Mucosa of descending colon (tissue), 3 donors: ENCODE measurements at regions not wholly inside any gene's neighbourhood (a gene's known extent, or its start where the extent isn't known, plus 50 kb on each side); places are given as distances from the start of the nearest gene placed in this dataset.
A peak's percentile ranks its signal among the peaks of the same experiment; 100 is the strongest.

ENCODE experiments used
- ATAC-seq: fragments of 200-7000 bp; cut with Tn5 transposase; one replicate; pipeline ENCODE4 v1.9.1; 2020; ENCODE audit warnings: mild to moderate bottlenecking, moderate library complexity
- DNase-seq, 3 donors: peaks; one replicate each; pipeline ENCODE4 v3.0.0-alpha.2; 2020
- H3K36me3 ChIP-seq: fragments of 200-600 bp; one replicate; pipeline ENCODE4 v1.8.0; 2021; ENCODE audit warnings: low read depth, mild to moderate bottlenecking
- H3K4me1 ChIP-seq: fragments of 200-600 bp; one replicate; pipeline ENCODE4 v1.8.0; 2021; ENCODE audit warnings: low read depth, mild to moderate bottlenecking
- H3K4me3 ChIP-seq: fragments of 200-600 bp; one replicate; pipeline ENCODE4 v1.8.0; 2021; ENCODE audit warnings: mild to moderate bottlenecking
- H3K9me3 ChIP-seq: fragments of 200-600 bp; one replicate; pipeline ENCODE4 v1.8.0; 2021; ENCODE audit warnings: mild to moderate bottlenecking
- intact Hi-C, 2 donors: fragments of 100-400 bp; cut with DNase I in 1 of 2; cut with micrococcal nuclease in 1 of 2; formaldehyde crosslinking; loops; one replicate each; pipeline versions ENCODE4 v1.11.0 to v1.11.1; 2022; cut with DNase I, micrococcal nuclease
- TF ChIP-seq, protein P1 (sequence below): fragments of 200-600 bp; IDR thresholded peaks from one replicate; pipeline ENCODE4 v1.8.0; 2022; ENCODE audit warnings: antibody characterized with exemption, mild to moderate bottlenecking
- donor health status: DM: no; HTN: no; CAD: no; lungs with moderate emphysema.
- donor health status: DM: no; HTN: no; CAD: no.
- donor health status: DM: no; HTN: yes; CAD: no.

DNA sequence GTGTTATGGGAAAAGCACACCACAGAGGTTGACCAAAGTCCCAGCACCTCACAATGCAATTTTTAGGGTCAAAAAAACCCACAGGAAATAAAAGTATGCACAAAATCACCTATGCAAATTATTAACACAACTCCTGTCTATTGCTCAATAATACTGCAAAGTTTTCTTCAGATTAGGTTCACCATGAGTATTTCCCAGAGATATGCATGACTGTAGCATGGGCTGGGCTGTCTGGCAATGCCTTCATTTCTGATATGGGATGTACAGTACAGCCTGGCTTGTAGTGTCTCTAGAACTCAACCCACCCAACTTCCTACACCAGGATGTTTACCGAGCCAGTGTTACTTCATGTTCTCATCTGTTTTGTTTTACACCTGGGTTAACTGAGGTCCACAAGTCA is 698.7 kb upstream of the ARGLU1 start:
- H3K9me3 ChIP-seq, result no peaks in the 10 kb centered on the region
- no peak for DNase-seq
- TF ChIP-seq, protein P1, sequence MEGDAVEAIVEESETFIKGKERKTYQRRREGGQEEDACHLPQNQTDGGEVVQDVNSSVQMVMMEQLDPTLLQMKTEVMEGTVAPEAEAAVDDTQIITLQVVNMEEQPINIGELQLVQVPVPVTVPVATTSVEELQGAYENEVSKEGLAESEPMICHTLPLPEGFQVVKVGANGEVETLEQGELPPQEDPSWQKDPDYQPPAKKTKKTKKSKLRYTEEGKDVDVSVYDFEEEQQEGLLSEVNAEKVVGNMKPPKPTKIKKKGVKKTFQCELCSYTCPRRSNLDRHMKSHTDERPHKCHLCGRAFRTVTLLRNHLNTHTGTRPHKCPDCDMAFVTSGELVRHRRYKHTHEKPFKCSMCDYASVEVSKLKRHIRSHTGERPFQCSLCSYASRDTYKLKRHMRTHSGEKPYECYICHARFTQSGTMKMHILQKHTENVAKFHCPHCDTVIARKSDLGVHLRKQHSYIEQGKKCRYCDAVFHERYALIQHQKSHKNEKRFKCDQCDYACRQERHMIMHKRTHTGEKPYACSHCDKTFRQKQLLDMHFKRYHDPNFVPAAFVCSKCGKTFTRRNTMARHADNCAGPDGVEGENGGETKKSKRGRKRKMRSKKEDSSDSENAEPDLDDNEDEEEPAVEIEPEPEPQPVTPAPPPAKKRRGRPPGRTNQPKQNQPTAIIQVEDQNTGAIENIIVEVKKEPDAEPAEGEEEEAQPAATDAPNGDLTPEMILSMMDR, result no peak
- H3K4me3 ChIP-seq, result no peak overlapping the region
- intact Hi-C loops, result no loop called here
- no peak for ATAC-seq
- H3K36me3 ChIP-seq, result no peaks in the 10 kb centered on the region
- H3K4me1 ChIP-seq, result no peaks in the 10 kb centered on the region

DNA sequence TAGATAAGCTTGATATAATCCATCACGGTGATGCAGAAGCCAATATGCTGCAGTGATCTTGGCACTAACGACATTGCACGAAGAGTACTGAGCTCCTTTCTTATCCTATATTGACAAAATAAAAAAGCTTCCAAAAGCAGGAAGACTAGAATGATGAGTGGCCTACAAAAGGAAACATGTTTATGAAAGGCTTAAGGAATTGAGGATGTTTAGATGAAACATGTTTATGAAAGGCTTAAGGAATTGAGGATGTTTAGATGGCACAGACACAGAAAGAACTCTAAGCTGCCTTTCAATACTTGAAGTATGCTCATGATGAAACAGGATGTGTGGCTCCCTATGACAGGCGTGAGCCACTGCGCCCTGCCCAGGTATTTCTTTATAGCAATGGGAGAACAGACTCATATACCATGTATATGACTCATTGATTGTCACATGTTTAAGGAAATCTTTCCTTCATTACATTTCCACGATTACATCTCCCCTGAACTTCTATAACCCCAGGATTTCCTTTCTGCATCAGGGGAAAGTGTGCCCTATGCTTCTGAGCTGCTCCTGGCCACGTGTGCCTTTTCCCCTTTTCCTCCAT is 690.8 kb upstream of the ARGLU1 start:
- intact Hi-C loops, result no loop called here
- Histone ChIP-seq H3K36me3 (no peaks in the 10 kb centered on the region), H3K4me1 (no peaks in the 10 kb centered on the region), H3K4me3 (no peak overlapping the region), H3K9me3 (no peaks in the 10 kb centered on the region)
- TF ChIP-seq, protein P1, result no peak
- ATAC-seq, result peak; percentile 32
- DNase-seq, result no peak

GRCh38 chr13:107254392-107254791 is 686.5 kb upstream of the ARGLU1 start:
- intact Hi-C loops, result no loop called here
- TF ChIP-seq, protein P1, result no peak
- no peak for ATAC-seq

DNA sequence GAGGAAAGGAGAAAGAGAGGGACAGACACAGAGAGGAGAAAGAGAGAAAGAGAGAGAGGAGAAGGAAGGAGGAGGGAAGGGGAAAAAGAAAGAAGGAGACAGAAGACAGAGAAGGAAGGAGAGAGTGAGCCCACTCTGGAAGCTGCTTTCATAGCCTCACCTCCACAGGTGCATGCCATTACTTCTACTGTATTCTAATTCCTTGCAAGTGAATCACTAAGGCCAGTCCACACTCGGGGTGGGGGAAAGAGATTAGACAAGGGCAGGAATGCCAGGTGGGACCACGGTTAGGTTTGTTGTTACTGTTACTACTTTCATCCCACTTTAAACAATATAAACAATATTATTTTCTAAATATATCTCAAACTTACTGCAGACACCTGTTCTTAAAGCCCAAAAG is 684.5 kb upstream of the ARGLU1 start:
- DNase-seq (no peak), ATAC-seq (no peak)
- TF ChIP-seq, protein P1, result no peak
- Histone ChIP-seq H3K4me1 (no peaks in the 10 kb centered on the region), H3K4me3 (no peak overlapping the region), H3K36me3 (no peaks in the 10 kb centered on the region), H3K9me3 (no peaks in the 10 kb centered on the region)
- intact Hi-C loops, result no loop called here

More at GRCh38 chr13:107254392-107254791, 686.5 kb upstream of the ARGLU1 start:
- H3K36me3 ChIP-seq, result no peaks in the 10 kb centered on the region
- H3K9me3 ChIP-seq, result no peaks in the 10 kb centered on the region
- H3K4me3 ChIP-seq, result no peak overlapping the region
- no peaks in the 10 kb centered on the region for H3K4me1 ChIP-seq
- DNase-seq, result no peak

DNA sequence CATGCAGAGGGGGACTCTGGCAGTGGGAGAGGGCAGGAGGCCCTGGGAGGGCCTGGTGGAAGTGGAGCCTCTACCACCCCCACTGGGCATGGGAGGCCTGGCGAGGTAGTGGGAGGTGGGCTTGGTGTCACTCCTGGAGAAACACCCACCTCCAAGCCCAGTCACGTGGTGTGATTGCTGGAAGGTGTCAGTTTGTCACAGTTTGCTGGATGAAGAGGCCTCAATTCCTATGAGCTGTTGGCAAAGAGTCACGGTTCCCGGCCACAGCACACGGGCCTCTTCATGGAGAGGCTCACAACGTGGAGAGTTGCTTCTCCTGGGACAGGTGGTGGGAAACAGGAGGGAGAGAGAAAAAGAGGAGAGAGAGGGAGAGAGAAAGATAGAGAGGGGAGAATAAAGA is 684.1 kb upstream of the ARGLU1 start:
- DNase-seq (no peak), ATAC-seq (no peak)
- H3K36me3 ChIP-seq, result no peaks in the 10 kb centered on the region
- H3K4me1 ChIP-seq, result no peaks in the 10 kb centered on the region
- TF ChIP-seq, protein P1, result no peak
- H3K9me3 ChIP-seq, result no peaks in the 10 kb centered on the region
- intact Hi-C loops, result no loop called here
- H3K4me3 ChIP-seq, result no peak overlapping the region

DNA sequence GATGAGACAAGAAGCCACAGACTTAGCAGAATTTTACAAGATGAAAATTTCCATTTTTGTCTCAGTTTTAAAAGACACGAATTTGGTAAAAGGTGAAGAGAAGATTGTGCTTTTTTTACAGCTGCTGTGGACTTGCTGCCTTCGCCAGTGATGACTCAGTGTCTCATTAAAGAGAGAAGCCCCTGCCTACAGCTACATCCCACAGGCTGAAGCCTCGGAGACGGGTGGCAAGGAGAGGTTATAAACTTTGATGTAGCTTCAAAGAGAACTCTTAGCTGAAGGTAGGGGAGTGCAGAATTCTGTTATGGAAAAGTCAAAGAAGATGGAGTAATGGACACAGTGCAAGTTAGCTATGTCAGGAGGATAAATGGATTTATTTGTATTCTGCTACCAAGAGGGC is 683.4 kb upstream of the ARGLU1 start:
- TF ChIP-seq, protein P1, result no peak
- H3K4me1 ChIP-seq, result no peaks in the 10 kb centered on the region
- ATAC-seq (no peak), DNase-seq (no peak)
- H3K9me3 ChIP-seq, result no peaks in the 10 kb centered on the region
- intact Hi-C loops, result no loop called here
- H3K4me3 ChIP-seq, result no peak overlapping the region
- H3K36me3 ChIP-seq, result no peaks in the 10 kb centered on the region
